ENCODE measurements at regions not wholly inside any gene's neighbourhood (a gene's known extent, or its start where the extent isn't known, plus 50 kb on each side); places are given as distances from the start of the nearest gene placed in this dataset.

DNA sequence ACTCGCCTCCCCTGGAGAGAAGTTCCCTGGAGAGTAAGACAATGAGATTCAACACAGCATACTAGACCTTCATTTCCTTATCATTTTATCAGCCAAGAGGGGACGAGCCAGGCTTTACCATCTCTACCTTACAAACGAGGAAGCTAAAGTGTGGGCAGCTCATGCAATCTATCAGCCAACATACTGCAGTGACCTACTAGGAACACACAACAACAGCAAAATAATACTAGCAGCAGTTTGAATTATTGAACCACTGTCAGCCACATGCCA lies 60.0 kb upstream of the TEX51 start:
- H3K9me1 ChIP-seq (ENCODE audit: control insufficient read depth, extremely low read depth, insufficient read depth, low read length): no peaks in the 10 kb centered on the region
- H3K9ac ChIP-seq (ENCODE audit: control insufficient read depth, extremely low read depth, insufficient read depth, low read length): no peak overlapping the region
- TF ChIP-seq, protein P1, sequence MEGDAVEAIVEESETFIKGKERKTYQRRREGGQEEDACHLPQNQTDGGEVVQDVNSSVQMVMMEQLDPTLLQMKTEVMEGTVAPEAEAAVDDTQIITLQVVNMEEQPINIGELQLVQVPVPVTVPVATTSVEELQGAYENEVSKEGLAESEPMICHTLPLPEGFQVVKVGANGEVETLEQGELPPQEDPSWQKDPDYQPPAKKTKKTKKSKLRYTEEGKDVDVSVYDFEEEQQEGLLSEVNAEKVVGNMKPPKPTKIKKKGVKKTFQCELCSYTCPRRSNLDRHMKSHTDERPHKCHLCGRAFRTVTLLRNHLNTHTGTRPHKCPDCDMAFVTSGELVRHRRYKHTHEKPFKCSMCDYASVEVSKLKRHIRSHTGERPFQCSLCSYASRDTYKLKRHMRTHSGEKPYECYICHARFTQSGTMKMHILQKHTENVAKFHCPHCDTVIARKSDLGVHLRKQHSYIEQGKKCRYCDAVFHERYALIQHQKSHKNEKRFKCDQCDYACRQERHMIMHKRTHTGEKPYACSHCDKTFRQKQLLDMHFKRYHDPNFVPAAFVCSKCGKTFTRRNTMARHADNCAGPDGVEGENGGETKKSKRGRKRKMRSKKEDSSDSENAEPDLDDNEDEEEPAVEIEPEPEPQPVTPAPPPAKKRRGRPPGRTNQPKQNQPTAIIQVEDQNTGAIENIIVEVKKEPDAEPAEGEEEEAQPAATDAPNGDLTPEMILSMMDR (optimal IDR thresholded peaks at IDR 0.05 in 1 of 3, IDR thresholded peaks at IDR 0.05 in 1 of 3, conservative IDR thresholded peaks at IDR 0.05 in 1 of 3; ENCODE audit: extremely low read depth in 1 of 3, insufficient read depth in 2 of 3, low read length in 3 of 3): no peak
- TF ChIP-seq EZH2 (IDR thresholded peaks at IDR 0.05; ENCODE audit: low read length): no peak
- no peak overlapping the region for H3K4me3 ChIP-seq (ENCODE audit: control insufficient read depth in 2 of 3, extremely low read depth in 1 of 3, insufficient read depth in 2 of 3, low read depth in 1 of 3, low read length in 3 of 3)
- no peak for DNase-seq (ENCODE audit: low read depth, low spot score)
- H3K36me3 ChIP-seq (ENCODE audit: control insufficient read depth in 2 of 2, extremely low read depth in 1 of 2, insufficient read depth in 2 of 2, low read length in 2 of 2): no peaks in the 10 kb centered on the region
- H3K4me1 ChIP-seq (ENCODE audit: control insufficient read depth, extremely low read depth, insufficient read depth, low read length): no peaks in the 10 kb centered on the region
- H4K20me1 ChIP-seq (ENCODE audit: control insufficient read depth, extremely low read depth, insufficient read depth, low read length): no peaks in the 10 kb centered on the region
- no peaks in the 10 kb centered on the region for H3K27me3 ChIP-seq (ENCODE audit: control insufficient read depth, extremely low read depth, insufficient read depth, low read length)
- no peak overlapping the region for H2AFZ ChIP-seq (ENCODE audit: control insufficient read depth, low read length)
- H3K4me2 ChIP-seq (ENCODE audit: control insufficient read depth, extremely low read depth, insufficient read depth, low read depth, low read length): no peak overlapping the region
- H3K27ac ChIP-seq (ENCODE audit: control insufficient read depth, insufficient read depth, low read length): no peak overlapping the region
- no peaks in the 10 kb centered on the region for H3K79me2 ChIP-seq (ENCODE audit: control insufficient read depth, insufficient read depth, low read length)
- no peak for FAIRE-seq
- peaks cover 5% of the 10 kb centered on the region for H3K9me3 ChIP-seq (ENCODE audit: control insufficient read depth, low read depth, low read length)
- dilution Hi-C loops (cut with MboI; ENCODE audit: extremely low pct_ligation_motif_present, low sequenced_read_pairs): no loop called here

DNA sequence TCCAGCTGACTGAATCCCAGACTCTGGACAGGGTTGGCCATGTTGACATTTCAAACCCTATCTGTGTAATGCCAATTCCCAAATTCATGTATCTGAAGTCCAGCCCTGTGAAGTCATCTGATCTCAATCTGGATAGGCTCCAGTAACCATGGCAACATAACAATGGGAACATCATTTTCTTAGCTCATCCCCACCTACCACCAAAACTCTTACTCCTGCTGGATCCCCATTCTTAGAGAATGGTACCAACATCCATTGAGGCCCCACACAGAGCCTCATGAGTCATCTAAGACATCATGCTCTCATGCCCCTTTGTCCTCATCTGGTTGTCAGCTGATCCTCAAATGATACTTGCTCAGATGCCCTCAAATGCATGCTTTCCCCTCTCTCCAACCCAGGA lies 58.9 kb upstream of the TEX51 start:
- Histone ChIP-seq H3K4me2 (ENCODE audit: control insufficient read depth, extremely low read depth, insufficient read depth, low read depth, low read length) (no peak overlapping the region), H3K4me3 (ENCODE audit: control insufficient read depth in 2 of 3, extremely low read depth in 1 of 3, insufficient read depth in 2 of 3, low read depth in 1 of 3, low read length in 3 of 3) (no peak overlapping the region), H3K9ac (ENCODE audit: control insufficient read depth, extremely low read depth, insufficient read depth, low read length) (no peak overlapping the region), H3K36me3 (ENCODE audit: control insufficient read depth in 2 of 2, extremely low read depth in 1 of 2, insufficient read depth in 2 of 2, low read length in 2 of 2) (no peaks in the 10 kb centered on the region), H4K20me1 (ENCODE audit: control insufficient read depth, extremely low read depth, insufficient read depth, low read length) (no peaks in the 10 kb centered on the region), H3K79me2 (ENCODE audit: control insufficient read depth, insufficient read depth, low read length) (no peaks in the 10 kb centered on the region), H3K27me3 (ENCODE audit: control insufficient read depth, extremely low read depth, insufficient read depth, low read length) (no peaks in the 10 kb centered on the region), H3K9me1 (ENCODE audit: control insufficient read depth, extremely low read depth, insufficient read depth, low read length) (no peaks in the 10 kb centered on the region), H3K4me1 (ENCODE audit: control insufficient read depth, extremely low read depth, insufficient read depth, low read length) (no peaks in the 10 kb centered on the region), H2AFZ (ENCODE audit: control insufficient read depth, low read length) (no peak overlapping the region), H3K27ac (ENCODE audit: control insufficient read depth, insufficient read depth, low read length) (no peak overlapping the region), H3K9me3 (ENCODE audit: control insufficient read depth, low read depth, low read length) (no peaks in the 10 kb centered on the region)
- DNase-seq (ENCODE audit: low read depth, low spot score) (no peak), FAIRE-seq (no peak)
- no peak for TF ChIP-seq EZH2 (IDR thresholded peaks at IDR 0.05; ENCODE audit: low read length)
- TF ChIP-seq, protein P1 (optimal IDR thresholded peaks at IDR 0.05 in 1 of 3, IDR thresholded peaks at IDR 0.05 in 1 of 3, conservative IDR thresholded peaks at IDR 0.05 in 1 of 3; ENCODE audit: extremely low read depth in 1 of 3, insufficient read depth in 2 of 3, low read length in 3 of 3): no peak
- dilution Hi-C loops (cut with MboI; ENCODE audit: extremely low pct_ligation_motif_present, low sequenced_read_pairs): no loop called here

Data from keratinocyte (primary cell).